ENCODE measurements at regions not wholly inside any gene's neighbourhood (a gene's known extent, or its start where the extent isn't known, plus 50 kb on each side); places are given as distances from the start of the nearest gene placed in this dataset.

GRCh38 chr6:140897804-140898573 is 1234.7 kb upstream of the GJE1 start:
- no peak overlapping the region for H3K4me3 ChIP-seq (ENCODE audit: insufficient read length, low read depth)
- H3K9ac ChIP-seq (ENCODE audit: insufficient read length, low read depth): no peak overlapping the region
- no peaks in the 10 kb centered on the region for H3K4me1 ChIP-seq (ENCODE audit: insufficient read depth, insufficient read length)
- no peaks in the 10 kb centered on the region for H3K36me3 ChIP-seq (ENCODE audit: insufficient read depth, insufficient read length, low read length)
- no peaks in the 10 kb centered on the region for H3K27me3 ChIP-seq (ENCODE audit: insufficient read depth, insufficient read length)
- no peak for DNase-seq (ENCODE audit: low read depth, low spot score)
- H3K9me3 ChIP-seq (ENCODE audit: insufficient read depth, low read length): peaks cover 9% of the 10 kb centered on the region; the same call in 1 of the 2 replicates
- TF ChIP-seq YY1 (IDR thresholded peaks at IDR 0.05; ENCODE audit: insufficient read depth, insufficient read length) (no peak), ZNF274 (IDR thresholded peaks at IDR 0.05; ENCODE audit: low read depth, low read length) (no peak), SUZ12 (IDR thresholded peaks at IDR 0.05; ENCODE audit: extremely low read depth, insufficient read depth, insufficient read length) (no peak)

GRCh38 chr6:140897349-140897748 is 1235.4 kb upstream of the GJE1 start:
- no peaks in the 10 kb centered on the region for H3K27me3 ChIP-seq (ENCODE audit: insufficient read depth, insufficient read length)
- no peak overlapping the region for H3K9ac ChIP-seq (ENCODE audit: insufficient read length, low read depth)
- H3K4me1 ChIP-seq (ENCODE audit: insufficient read depth, insufficient read length): no peaks in the 10 kb centered on the region
- no peak overlapping the region for H3K4me3 ChIP-seq (ENCODE audit: insufficient read length, low read depth)
- peaks cover 9% of the 10 kb centered on the region; the same call in 1 of the 2 replicates for H3K9me3 ChIP-seq (ENCODE audit: insufficient read depth, low read length)
- TF ChIP-seq SUZ12 (IDR thresholded peaks at IDR 0.05; ENCODE audit: extremely low read depth, insufficient read depth, insufficient read length) (no peak), YY1 (IDR thresholded peaks at IDR 0.05; ENCODE audit: insufficient read depth, insufficient read length) (no peak)
- no peaks in the 10 kb centered on the region for H3K36me3 ChIP-seq (ENCODE audit: insufficient read depth, insufficient read length, low read length)
- no peak for DNase-seq (ENCODE audit: low read depth, low spot score)

GRCh38 chr6:140893432-140893831 is 1239.3 kb upstream of the GJE1 start:
- TF ChIP-seq SUZ12 (IDR thresholded peaks at IDR 0.05; ENCODE audit: extremely low read depth, insufficient read depth, insufficient read length) (no peak), ZNF274 (IDR thresholded peaks at IDR 0.05; ENCODE audit: low read depth, low read length) (no peak), YY1 (IDR thresholded peaks at IDR 0.05; ENCODE audit: insufficient read depth, insufficient read length) (no peak)
- Histone ChIP-seq H3K9ac (ENCODE audit: insufficient read length, low read depth) (no peak overlapping the region), H3K4me3 (ENCODE audit: insufficient read length, low read depth) (no peak overlapping the region), H3K36me3 (ENCODE audit: insufficient read depth, insufficient read length, low read length) (no peaks in the 10 kb centered on the region), H3K9me3 (ENCODE audit: insufficient read depth, low read length) (no peaks in the 10 kb centered on the region; the same call in 1 of the 2 replicates), H3K27me3 (ENCODE audit: insufficient read depth, insufficient read length) (no peaks in the 10 kb centered on the region), H3K4me1 (ENCODE audit: insufficient read depth, insufficient read length) (no peaks in the 10 kb centered on the region)
- no peak for DNase-seq (ENCODE audit: low read depth, low spot score)

GRCh38 chr6:140879946-140880345 is 1252.8 kb upstream of the GJE1 start:
- Histone ChIP-seq H3K4me3 (ENCODE audit: insufficient read length, low read depth) (no peak overlapping the region), H3K27me3 (ENCODE audit: insufficient read depth, insufficient read length) (no peaks in the 10 kb centered on the region), H3K4me1 (ENCODE audit: insufficient read depth, insufficient read length) (no peaks in the 10 kb centered on the region), H3K9me3 (ENCODE audit: insufficient read depth, low read length) (no peaks in the 10 kb centered on the region), H3K9ac (ENCODE audit: insufficient read length, low read depth) (no peak overlapping the region), H3K36me3 (ENCODE audit: insufficient read depth, insufficient read length, low read length) (no peaks in the 10 kb centered on the region)
- DNase-seq (ENCODE audit: low read depth, low spot score): no peak
- no peak for TF ChIP-seq ZNF274 (IDR thresholded peaks at IDR 0.05; ENCODE audit: low read depth, low read length)
- no peak for TF ChIP-seq SUZ12 (IDR thresholded peaks at IDR 0.05; ENCODE audit: extremely low read depth, insufficient read depth, insufficient read length)
- TF ChIP-seq YY1 (IDR thresholded peaks at IDR 0.05; ENCODE audit: insufficient read depth, insufficient read length): no peak

- TF ChIP-seq YY1 (IDR thresholded peaks at IDR 0.05; ENCODE audit: insufficient read depth, insufficient read length): no peak
- TF ChIP-seq ZNF274 (IDR thresholded peaks at IDR 0.05; ENCODE audit: low read depth, low read length): no peak
- TF ChIP-seq SUZ12 (IDR thresholded peaks at IDR 0.05; ENCODE audit: extremely low read depth, insufficient read depth, insufficient read length): no peak
- no peak for DNase-seq (ENCODE audit: low read depth, low spot score)
- Histone ChIP-seq H3K36me3 (ENCODE audit: insufficient read depth, insufficient read length, low read length) (no peaks in the 10 kb centered on the region), H3K9ac (ENCODE audit: insufficient read length, low read depth) (no peak overlapping the region), H3K9me3 (ENCODE audit: insufficient read depth, low read length) (no peaks in the 10 kb centered on the region), H3K27me3 (ENCODE audit: insufficient read depth, insufficient read length) (no peaks in the 10 kb centered on the region), H3K4me1 (ENCODE audit: insufficient read depth, insufficient read length) (no peaks in the 10 kb centered on the region), H3K4me3 (ENCODE audit: insufficient read length, low read depth) (no peak overlapping the region)
These were observed 1258.7 kb upstream of the GJE1 start for GRCh38 chr6:140874066-140874465.

- Histone ChIP-seq H3K9me3 (ENCODE audit: insufficient read depth, low read length) (no peaks in the 10 kb centered on the region), H3K4me3 (ENCODE audit: insufficient read length, low read depth) (no peak overlapping the region), H3K9ac (ENCODE audit: insufficient read length, low read depth) (no peak overlapping the region), H3K27me3 (ENCODE audit: insufficient read depth, insufficient read length) (no peaks in the 10 kb centered on the region), H3K4me1 (ENCODE audit: insufficient read depth, insufficient read length) (no peaks in the 10 kb centered on the region), H3K36me3 (ENCODE audit: insufficient read depth, insufficient read length, low read length) (no peaks in the 10 kb centered on the region)
- TF ChIP-seq ZNF274 (IDR thresholded peaks at IDR 0.05; ENCODE audit: low read depth, low read length): no peak
- no peak for TF ChIP-seq SUZ12 (IDR thresholded peaks at IDR 0.05; ENCODE audit: extremely low read depth, insufficient read depth, insufficient read length)
- TF ChIP-seq YY1 (IDR thresholded peaks at IDR 0.05; ENCODE audit: insufficient read depth, insufficient read length): no peak
- no peak for DNase-seq (ENCODE audit: low read depth, low spot score)
These were observed 1259.8 kb upstream of the GJE1 start for GRCh38 chr6:140872885-140873284.

GRCh38 chr6:140871911-140872310 is 1260.8 kb upstream of the GJE1 start:
- H3K9me3 ChIP-seq (ENCODE audit: insufficient read depth, low read length): no peaks in the 10 kb centered on the region
- DNase-seq (ENCODE audit: low read depth, low spot score): no peak
- H3K4me3 ChIP-seq (ENCODE audit: insufficient read length, low read depth): no peak overlapping the region
- no peaks in the 10 kb centered on the region for H3K4me1 ChIP-seq (ENCODE audit: insufficient read depth, insufficient read length)
- no peaks in the 10 kb centered on the region for H3K36me3 ChIP-seq (ENCODE audit: insufficient read depth, insufficient read length, low read length)
- no peak for TF ChIP-seq SUZ12 (IDR thresholded peaks at IDR 0.05; ENCODE audit: extremely low read depth, insufficient read depth, insufficient read length)
- no peak for TF ChIP-seq ZNF274 (IDR thresholded peaks at IDR 0.05; ENCODE audit: low read depth, low read length)
- no peak for TF ChIP-seq YY1 (IDR thresholded peaks at IDR 0.05; ENCODE audit: insufficient read depth, insufficient read length)
- H3K9ac ChIP-seq (ENCODE audit: insufficient read length, low read depth): no peak overlapping the region
- no peaks in the 10 kb centered on the region for H3K27me3 ChIP-seq (ENCODE audit: insufficient read depth, insufficient read length)
